ENCODE measurements at regions not wholly inside any gene's neighbourhood (a gene's known extent, or its start where the extent isn't known, plus 50 kb on each side); places are given as distances from the start of the nearest gene placed in this dataset.
"Not testable (repeated sequence)": the region's sequence is repeated elsewhere in the genome, so short reads cannot be mapped to it uniquely, and the experiment has no call there.

DNA sequence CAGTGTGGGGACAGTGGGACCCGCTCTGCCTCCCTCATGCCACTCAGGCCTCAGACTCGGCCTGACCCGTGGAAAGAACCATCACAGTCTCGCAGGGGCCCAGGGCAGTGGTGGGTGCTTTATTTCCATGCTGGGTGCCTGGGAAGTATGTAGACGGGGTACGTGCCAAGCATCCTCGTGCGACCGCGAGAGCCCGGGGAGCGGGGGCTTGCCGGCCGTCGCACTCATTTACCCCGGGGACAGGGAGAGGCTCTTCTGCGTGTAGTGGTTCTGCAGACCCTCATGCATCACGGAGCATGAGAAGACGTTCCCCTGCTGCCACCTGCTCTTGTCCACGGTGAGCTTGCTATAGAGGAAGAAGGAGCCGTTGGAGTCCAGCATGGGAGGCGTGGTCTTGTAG, 141.6 kb downstream of the TMEM121 start:
- FAIRE-seq; H3K9me3 ChIP-seq (ENCODE audit: low read length); H2AFZ ChIP-seq (ENCODE audit: low read length); DNase-seq (ENCODE audit: low spot score); H3K9ac ChIP-seq (ENCODE audit: insufficient read depth, low read depth, low read length); intact Hi-C loops (cut with micrococcal nuclease; ENCODE audit: unreplicated experiment); H3K27ac ChIP-seq (ENCODE audit: extremely low read length, insufficient read depth, low read length); H3K4me3 ChIP-seq (replicated peaks in 1 of 3; ENCODE audit: insufficient read depth in 1 of 3, low read depth in 2 of 3, low read length in 3 of 3); CTCF ChIA-PET (ENCODE audit: low intra/inter-chr PET ratio, low total read pairs); POLR2A ChIA-PET; H3K36me3 ChIP-seq (replicated peaks in 1 of 2; ENCODE audit: control insufficient read depth in 1 of 2, insufficient read depth in 2 of 2, low read length in 2 of 2); H3K79me2 ChIP-seq (ENCODE audit: insufficient read depth, low read length); in situ Hi-C loops (cut with HindIII; ENCODE audit: extremely low pct_ligation_motif_present, low pct_unique_long_range_greater_than_20kb); BruUV-seq (replicated peaks); ATAC-seq; H3K4me2 ChIP-seq (ENCODE audit: low read depth, low read length); H4K20me1 ChIP-seq (ENCODE audit: insufficient read depth, low read length); H3K4me1 ChIP-seq (ENCODE audit: insufficient read depth, low read length): not testable (repeated sequence)
- peaks cover 0 to 20% of the 10 kb centered on the region in 2 experiments; a peak in 4 of 5 replicates for H3K27me3 ChIP-seq (ENCODE audit: control insufficient read depth in 1 of 2, insufficient read depth in 2 of 2, low read length in 2 of 2)
- 58% methylated on average over 11 of the region's 22 CpGs for WGBS (ENCODE audit: low lambda C conversion rate)

DNA sequence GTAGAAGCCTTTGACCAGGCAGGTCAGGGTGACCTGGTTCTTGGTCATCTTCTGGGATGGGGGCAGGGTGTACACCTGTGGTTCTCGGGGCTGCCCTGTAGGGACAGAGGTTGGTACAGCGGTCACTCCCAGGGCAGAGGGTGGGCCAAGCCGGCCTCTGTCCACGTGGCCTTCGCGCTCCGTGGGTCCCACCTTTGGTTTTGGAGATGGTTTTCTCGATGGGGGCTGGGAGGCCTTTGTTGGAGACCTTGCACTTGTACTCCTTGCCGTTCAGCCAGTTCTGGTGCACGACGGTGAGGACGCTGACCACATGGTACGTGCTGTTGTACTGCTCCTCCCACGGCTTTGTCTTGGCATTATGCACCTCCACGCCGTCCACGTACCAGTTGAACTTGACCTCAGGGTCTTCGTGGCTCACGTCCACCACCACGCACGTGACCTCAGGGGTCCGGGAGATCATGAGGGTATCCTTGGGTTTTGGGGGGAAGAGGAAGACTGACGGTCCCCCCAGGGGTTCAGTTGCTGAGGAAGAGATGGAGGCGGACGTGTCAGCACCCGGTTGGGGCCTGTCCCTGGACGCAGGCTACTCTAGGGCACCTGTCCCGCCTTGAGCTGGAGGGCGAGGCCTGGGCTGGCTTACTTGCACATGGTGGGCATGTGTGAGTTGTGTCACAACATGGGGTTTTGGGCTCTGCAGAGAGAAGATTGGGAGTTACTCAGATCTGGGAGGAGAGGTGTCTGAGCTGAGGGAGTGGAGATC, 142.3 kb downstream of the TMEM121 start:
- H3K4me3 ChIP-seq (replicated peaks in 1 of 3; ENCODE audit: insufficient read depth in 1 of 3, low read depth in 2 of 3, low read length in 3 of 3); H3K36me3 ChIP-seq (replicated peaks in 1 of 2; ENCODE audit: control insufficient read depth in 1 of 2, insufficient read depth in 2 of 2, low read length in 2 of 2); H3K4me2 ChIP-seq (ENCODE audit: low read depth, low read length); H3K9me3 ChIP-seq (ENCODE audit: low read length); H4K20me1 ChIP-seq (ENCODE audit: insufficient read depth, low read length); in situ Hi-C loops (cut with HindIII; ENCODE audit: extremely low pct_ligation_motif_present, low pct_unique_long_range_greater_than_20kb); H3K9ac ChIP-seq (ENCODE audit: insufficient read depth, low read depth, low read length); POLR2A ChIA-PET; DNase-seq (ENCODE audit: low spot score); BruUV-seq (replicated peaks); FAIRE-seq; ATAC-seq; intact Hi-C loops (cut with micrococcal nuclease; ENCODE audit: unreplicated experiment); H3K79me2 ChIP-seq (ENCODE audit: insufficient read depth, low read length); H2AFZ ChIP-seq (ENCODE audit: low read length); CTCF ChIA-PET (ENCODE audit: low intra/inter-chr PET ratio, low total read pairs); H3K27ac ChIP-seq (ENCODE audit: extremely low read length, insufficient read depth, low read length); H3K4me1 ChIP-seq (ENCODE audit: insufficient read depth, low read length): not testable (repeated sequence)
- peaks cover 0 to 20% of the 10 kb centered on the region in 2 experiments; a peak in 4 of 5 replicates for H3K27me3 ChIP-seq (ENCODE audit: control insufficient read depth in 1 of 2, insufficient read depth in 2 of 2, low read length in 2 of 2)
- 17% methylated on average over 12 of the region's 29 CpGs for WGBS (ENCODE audit: low lambda C conversion rate)

DNA sequence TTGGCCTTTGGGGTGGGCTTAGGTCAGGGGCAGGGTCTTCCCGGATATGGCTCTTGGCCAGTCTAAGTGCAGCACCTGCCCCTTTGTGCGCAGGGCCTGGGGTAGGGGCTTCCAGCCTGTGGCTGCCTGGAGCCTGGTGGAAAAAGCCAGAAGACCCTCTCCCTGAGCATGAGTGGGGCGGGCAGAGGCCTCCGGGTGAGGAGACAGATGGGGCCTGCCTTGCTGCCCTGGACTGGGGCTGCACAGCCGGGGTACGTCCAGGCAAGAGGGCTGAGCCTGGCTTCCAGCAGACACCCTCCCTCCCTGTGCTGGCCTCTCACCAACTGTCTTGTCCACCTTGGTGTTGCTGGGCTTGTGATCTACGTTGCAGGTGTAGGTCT, 142.8 kb downstream of the TMEM121 start:
- H3K27ac ChIP-seq (ENCODE audit: extremely low read length, insufficient read depth, low read length); intact Hi-C loops (cut with micrococcal nuclease; ENCODE audit: unreplicated experiment); DNase-seq (ENCODE audit: low spot score); CTCF ChIA-PET (ENCODE audit: low intra/inter-chr PET ratio, low total read pairs); in situ Hi-C loops (cut with HindIII; ENCODE audit: extremely low pct_ligation_motif_present, low pct_unique_long_range_greater_than_20kb); H2AFZ ChIP-seq (ENCODE audit: low read length); FAIRE-seq; H3K4me1 ChIP-seq (ENCODE audit: insufficient read depth, low read length); H3K4me2 ChIP-seq (ENCODE audit: low read depth, low read length); H3K36me3 ChIP-seq (replicated peaks in 1 of 2; ENCODE audit: control insufficient read depth in 1 of 2, insufficient read depth in 2 of 2, low read length in 2 of 2); H3K4me3 ChIP-seq (replicated peaks in 1 of 3; ENCODE audit: insufficient read depth in 1 of 3, low read depth in 2 of 3, low read length in 3 of 3); H3K9me3 ChIP-seq (ENCODE audit: low read length); POLR2A ChIA-PET; H3K9ac ChIP-seq (ENCODE audit: insufficient read depth, low read depth, low read length); ATAC-seq; H4K20me1 ChIP-seq (ENCODE audit: insufficient read depth, low read length); BruUV-seq (replicated peaks); H3K79me2 ChIP-seq (ENCODE audit: insufficient read depth, low read length): not testable (repeated sequence)
- WGBS (ENCODE audit: low lambda C conversion rate) = 83% methylated on average over 1 of the region's 7 CpGs
- H3K27me3 ChIP-seq (ENCODE audit: control insufficient read depth in 1 of 2, insufficient read depth in 2 of 2, low read length in 2 of 2) = peaks cover 0 to 20% of the 10 kb centered on the region in 2 experiments; a peak in 4 of 5 replicates

DNA sequence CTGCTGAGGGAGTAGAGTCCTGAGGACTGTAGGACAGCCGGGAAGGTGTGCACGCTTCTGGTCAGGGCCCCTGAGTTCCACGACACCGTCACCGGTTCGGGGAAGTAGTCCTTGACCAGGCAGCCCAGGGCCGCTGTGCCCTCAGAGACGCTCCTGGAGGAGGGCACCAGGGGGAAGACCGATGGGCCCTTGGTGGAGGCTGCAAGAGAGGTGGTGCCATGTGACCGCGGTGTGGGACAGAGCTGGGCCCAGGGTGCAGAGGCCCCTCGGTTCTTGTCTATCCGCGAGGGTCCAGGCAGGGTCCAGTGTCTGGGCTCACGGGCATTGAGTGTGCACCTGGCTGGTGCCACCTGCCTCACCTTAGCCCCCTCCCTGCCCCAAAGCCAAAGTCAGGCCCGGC, 143.3 kb downstream of the TMEM121 start:
- intact Hi-C loops (cut with micrococcal nuclease; ENCODE audit: unreplicated experiment) = loop anchor here (5.0 kb wide), 1 partner anchor 278 kb away; no protein-coding TSS in a partner anchor
- H3K36me3 ChIP-seq (replicated peaks in 1 of 2; ENCODE audit: control insufficient read depth in 1 of 2, insufficient read depth in 2 of 2, low read length in 2 of 2); H3K4me2 ChIP-seq (ENCODE audit: low read depth, low read length); H3K27ac ChIP-seq (ENCODE audit: extremely low read length, insufficient read depth, low read length); ATAC-seq; CTCF ChIA-PET (ENCODE audit: low intra/inter-chr PET ratio, low total read pairs); H3K9me3 ChIP-seq (ENCODE audit: low read length); BruUV-seq (replicated peaks); H3K4me1 ChIP-seq (ENCODE audit: insufficient read depth, low read length); H4K20me1 ChIP-seq (ENCODE audit: insufficient read depth, low read length); DNase-seq (ENCODE audit: low spot score); H3K4me3 ChIP-seq (replicated peaks in 1 of 3; ENCODE audit: insufficient read depth in 1 of 3, low read depth in 2 of 3, low read length in 3 of 3); H2AFZ ChIP-seq (ENCODE audit: low read length); H3K9ac ChIP-seq (ENCODE audit: insufficient read depth, low read depth, low read length); POLR2A ChIA-PET; FAIRE-seq; H3K79me2 ChIP-seq (ENCODE audit: insufficient read depth, low read length): not testable (repeated sequence)
- in situ Hi-C loops (cut with HindIII; ENCODE audit: extremely low pct_ligation_motif_present, low pct_unique_long_range_greater_than_20kb) = loop anchor here (10.0 kb wide), 1 partner anchor 275 kb away; no protein-coding TSS in a partner anchor
- peaks cover 0 to 20% of the 10 kb centered on the region in 2 experiments; a peak in 4 of 5 replicates for H3K27me3 ChIP-seq (ENCODE audit: control insufficient read depth in 1 of 2, insufficient read depth in 2 of 2, low read length in 2 of 2)
- WGBS (ENCODE audit: low lambda C conversion rate) = 0% methylated on average over 1 of the region's 16 CpGs

Measured in HepG2 (cell line).